Activated CD4-positive, alpha-beta T cell treated with anti-CD3 and anti-CD28 coated beads, Interleukin-2, amount 50 U/mL, for 16 hours (primary cell): ENCODE measurements at regions not wholly inside any gene's neighbourhood (a gene's known extent, or its start where the extent isn't known, plus 50 kb on each side); places are given as distances from the start of the nearest gene placed in this dataset.

Source experiments
- DNase-seq: peaks from one replicate; pipeline ENCODE4 v3.0.0-alpha.2; 2020

- no peak for DNase-seq
Observed at GRCh38 chr5:56585999-56586691, 229.2 kb upstream of the MAP3K1 start.

- DNase-seq: no peak
Observed at GRCh38 chr5:56585461-56585860, 229.9 kb upstream of the MAP3K1 start.

GRCh38 chr5:56581426-56581825, 233.9 kb upstream of the MAP3K1 start:
- DNase-seq: no peak

GRCh38 chr5:56580864-56581263, 234.5 kb upstream of the MAP3K1 start:
- no peak for DNase-seq

GRCh38 chr5:56575821-56576220, 239.5 kb upstream of the MAP3K1 start:
- peak; percentile 18 for DNase-seq

- no peak for DNase-seq
Observed at GRCh38 chr5:56574778-56575177, 240.6 kb upstream of the MAP3K1 start.

- no peak for DNase-seq
Observed at GRCh38 chr5:56569566-56569965, 245.8 kb upstream of the MAP3K1 start.

- DNase-seq: no peak
Observed at GRCh38 chr5:56569076-56569475, 246.3 kb upstream of the MAP3K1 start.

GRCh38 chr5:56567278-56567677, 248.1 kb upstream of the MAP3K1 start:
- no peak for DNase-seq

- no peak for DNase-seq
Observed at GRCh38 chr5:56566374-56567249, 248.7 kb upstream of the MAP3K1 start.

GRCh38 chr5:56565644-56566043, 249.7 kb upstream of the MAP3K1 start:
- DNase-seq: no peak

- DNase-seq: no peak
Observed at GRCh38 chr5:56565283-56565615, 250.1 kb upstream of the MAP3K1 start.

GRCh38 chr5:56564541-56565282, 250.6 kb upstream of the MAP3K1 start:
- DNase-seq: no peak

- DNase-seq: no peak
Observed at GRCh38 chr5:56561455-56561854, 253.9 kb upstream of the MAP3K1 start.

- DNase-seq: no peak
Observed at GRCh38 chr5:56558131-56558745, 257.1 kb upstream of the MAP3K1 start.

- no peak for DNase-seq
Observed at GRCh38 chr5:56557198-56557597, 258.2 kb upstream of the MAP3K1 start.

GRCh38 chr5:56552612-56553268, 262.6 kb upstream of the MAP3K1 start:
- DNase-seq: no peak

- no peak for DNase-seq
Observed at GRCh38 chr5:56550227-56550626, 265.1 kb upstream of the MAP3K1 start.

- DNase-seq: no peak
Observed at GRCh38 chr5:56549096-56549886, 266.1 kb upstream of the MAP3K1 start.

GRCh38 chr5:56545016-56545415, 270.3 kb upstream of the MAP3K1 start:
- DNase-seq: no peak

GRCh38 chr5:56543441-56544388, 271.6 kb upstream of the MAP3K1 start:
- DNase-seq: no peak
